ENCODE measurements at regions not wholly inside any gene's neighbourhood (a gene's known extent, or its start where the extent isn't known, plus 50 kb on each side); places are given as distances from the start of the nearest gene placed in this dataset.
A peak's percentile ranks its signal among the peaks of the same experiment; 100 is the strongest.

- Histone ChIP-seq H3K27ac (no peak overlapping the region), H3K4me3 (no peak overlapping the region), H3K27me3 (no peaks in the 10 kb centered on the region), H3K4me1 (peaks cover 0 to 8% (median 4%) of the 10 kb centered on the region in 3 donors), H3K36me3 (no peaks in the 10 kb centered on the region), H3K9me3 (peaks cover 0 to 3% (median 0%) of the 10 kb centered on the region in 4 donors)
- TF ChIP-seq, protein P1, sequence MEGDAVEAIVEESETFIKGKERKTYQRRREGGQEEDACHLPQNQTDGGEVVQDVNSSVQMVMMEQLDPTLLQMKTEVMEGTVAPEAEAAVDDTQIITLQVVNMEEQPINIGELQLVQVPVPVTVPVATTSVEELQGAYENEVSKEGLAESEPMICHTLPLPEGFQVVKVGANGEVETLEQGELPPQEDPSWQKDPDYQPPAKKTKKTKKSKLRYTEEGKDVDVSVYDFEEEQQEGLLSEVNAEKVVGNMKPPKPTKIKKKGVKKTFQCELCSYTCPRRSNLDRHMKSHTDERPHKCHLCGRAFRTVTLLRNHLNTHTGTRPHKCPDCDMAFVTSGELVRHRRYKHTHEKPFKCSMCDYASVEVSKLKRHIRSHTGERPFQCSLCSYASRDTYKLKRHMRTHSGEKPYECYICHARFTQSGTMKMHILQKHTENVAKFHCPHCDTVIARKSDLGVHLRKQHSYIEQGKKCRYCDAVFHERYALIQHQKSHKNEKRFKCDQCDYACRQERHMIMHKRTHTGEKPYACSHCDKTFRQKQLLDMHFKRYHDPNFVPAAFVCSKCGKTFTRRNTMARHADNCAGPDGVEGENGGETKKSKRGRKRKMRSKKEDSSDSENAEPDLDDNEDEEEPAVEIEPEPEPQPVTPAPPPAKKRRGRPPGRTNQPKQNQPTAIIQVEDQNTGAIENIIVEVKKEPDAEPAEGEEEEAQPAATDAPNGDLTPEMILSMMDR (IDR thresholded peaks at IDR 0.05), result peak; percentile 44 to 76 (median 74)
- FAIRE-seq (peak; percentile 98), ATAC-seq (peak in 3 of 4 donors; percentile 58 to 78 (median 65)), DNase-seq (peak in 1 of 6 donors; percentile 29)
- intact Hi-C loops (cut with DNase I), result no loop called here
- WGBS, 2 donors, result 49 to 67% methylated on average over 3 of the region's 3 CpGs
Observed at GRCh38 chr3:152524198-152525140, 255.7 kb downstream of the MBNL1 start.

- Histone ChIP-seq H3K4me1 (no peaks in the 10 kb centered on the region), H3K4me3 (no peak overlapping the region), H3K36me3 (no peaks in the 10 kb centered on the region), H3K27me3 (no peaks in the 10 kb centered on the region), H3K27ac (no peak overlapping the region), H3K9me3 (no peaks in the 10 kb centered on the region)
- DNase-seq, result no peak
- intact Hi-C loops (cut with DNase I), result no loop called here
- ATAC-seq, result no peak
- no peak for FAIRE-seq
- TF ChIP-seq, protein P1 (IDR thresholded peaks at IDR 0.05), result no peak
Observed at GRCh38 chr3:152531717-152532116, 263.0 kb downstream of the MBNL1 start.

DNA sequence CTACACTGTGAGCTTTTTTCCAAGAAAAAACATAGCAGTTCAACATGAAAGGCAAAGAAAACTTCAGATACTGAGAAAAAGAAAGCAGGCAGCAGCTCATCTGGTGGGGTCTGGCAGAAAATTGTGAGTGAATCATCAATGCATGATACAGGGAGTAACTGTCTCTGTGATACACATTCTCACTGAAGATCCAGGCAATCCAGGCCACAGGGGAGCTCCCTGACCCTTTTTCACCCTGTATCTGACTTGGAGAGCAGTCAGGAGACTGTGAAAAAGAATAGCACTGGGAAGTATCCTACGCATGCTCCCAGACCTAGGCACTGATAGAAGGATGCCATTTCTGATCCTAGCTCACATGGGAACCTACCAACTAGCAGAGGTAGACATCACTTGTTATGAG lies 269.8 kb downstream of the MBNL1 start:
- no peak overlapping the region for H3K27ac ChIP-seq
- H3K4me3 ChIP-seq, result no peak overlapping the region
- DNase-seq (no peak), ATAC-seq (no peak), FAIRE-seq (no peak)
- TF ChIP-seq, protein P1 (IDR thresholded peaks at IDR 0.05), result no peak
- no peaks in the 10 kb centered on the region for H3K27me3 ChIP-seq
- intact Hi-C loops (cut with DNase I), result no loop called here
- no peaks in the 10 kb centered on the region for H3K36me3 ChIP-seq
- H3K4me1 ChIP-seq, result no peaks in the 10 kb centered on the region
- no peaks in the 10 kb centered on the region for H3K9me3 ChIP-seq
- 73 to 77% methylated on average over 1 of the region's 1 CpG for WGBS, 2 donors

DNA sequence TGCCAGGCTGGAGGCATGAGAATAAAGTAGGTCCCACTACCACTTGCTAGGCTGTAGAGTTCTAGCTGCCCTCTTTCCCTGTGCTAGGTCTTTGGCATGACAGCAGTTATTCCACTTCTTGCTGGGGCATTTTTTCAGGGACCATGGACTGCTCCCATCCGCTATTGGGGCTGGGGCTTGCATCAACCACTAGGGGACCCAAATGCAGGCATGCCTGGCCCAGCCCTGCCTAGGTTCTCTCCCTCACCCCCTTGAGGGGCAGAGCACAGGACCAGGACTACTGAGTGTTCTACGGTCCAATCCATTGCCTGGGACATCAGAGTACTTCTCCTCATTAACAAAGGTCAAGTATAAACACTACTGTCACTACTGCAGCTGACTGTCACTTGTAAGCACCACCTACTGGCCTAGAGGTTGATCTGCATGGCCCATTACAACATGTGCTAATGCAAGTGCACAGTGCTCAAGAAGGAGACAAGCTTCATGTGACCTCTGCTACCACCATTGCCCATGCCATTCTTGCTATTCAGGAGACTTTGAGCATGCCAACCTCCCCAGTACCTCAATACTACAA lies 270.5 kb downstream of the MBNL1 start:
- no peaks in the 10 kb centered on the region for H3K36me3 ChIP-seq
- H3K4me3 ChIP-seq, result no peak overlapping the region
- no peaks in the 10 kb centered on the region for H3K27me3 ChIP-seq
- FAIRE-seq, result no peak
- intact Hi-C loops (cut with DNase I), result no loop called here
- no peak overlapping the region for H3K27ac ChIP-seq
- TF ChIP-seq, protein P1 (IDR thresholded peaks at IDR 0.05), result no peak
- 79 to 81% methylated on average over 2 of the region's 2 CpGs for WGBS, 2 donors
- H3K9me3 ChIP-seq, result no peaks in the 10 kb centered on the region
- ATAC-seq, result no peak
- DNase-seq, result no peak
- H3K4me1 ChIP-seq, result no peaks in the 10 kb centered on the region

DNA sequence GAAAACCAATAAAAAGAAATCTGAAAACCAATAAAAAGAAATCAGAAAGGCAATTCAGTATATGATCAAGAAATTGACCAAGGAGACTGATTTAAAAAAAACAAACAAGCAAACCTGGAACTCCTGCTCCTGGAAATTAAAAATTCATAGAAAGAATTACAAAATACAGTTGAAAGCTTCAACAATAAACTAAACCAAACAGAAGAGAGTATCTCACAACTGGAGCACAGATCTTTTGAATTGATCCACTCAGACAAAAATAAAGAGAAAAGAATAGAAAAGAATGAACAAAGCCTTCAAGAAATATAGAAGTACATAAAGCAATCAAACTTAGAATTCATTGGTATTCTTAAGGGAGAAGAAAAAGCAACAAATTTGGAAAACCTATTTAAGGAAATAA lies 271.4 kb downstream of the MBNL1 start:
- FAIRE-seq (no peak), ATAC-seq (no peak), DNase-seq (no peak)
- intact Hi-C loops (cut with DNase I), result no loop called here
- no peaks in the 10 kb centered on the region for H3K9me3 ChIP-seq
- H3K27ac ChIP-seq, result no peak overlapping the region
- no peak overlapping the region for H3K4me3 ChIP-seq
- no peaks in the 10 kb centered on the region for H3K27me3 ChIP-seq
- TF ChIP-seq, protein P1 (IDR thresholded peaks at IDR 0.05), result no peak
- H3K36me3 ChIP-seq, result no peaks in the 10 kb centered on the region
- H3K4me1 ChIP-seq, result no peaks in the 10 kb centered on the region
